NCI-H1436 (cell line): ENCODE measurements at regions not wholly inside any gene's neighbourhood (a gene's known extent, or its start where the extent isn't known, plus 50 kb on each side); places are given as distances from the start of the nearest gene placed in this dataset.
"Not testable (repeated sequence)": the region's sequence is repeated elsewhere in the genome, so short reads cannot be mapped to it uniquely, and the experiment has no call there.

ENCODE experiments used
- DNase-seq: peaks from one replicate; lab custom pipeline; 2025; lab: John Stamatoyannopoulos, UW

- DNase-seq, result no peak
Measured at GRCh38 chr4:112946127-112946526, 103.3 kb upstream of the ANK2 start.

- DNase-seq, result no peak
Measured at GRCh38 chr4:112947616-112948015, 101.8 kb upstream of the ANK2 start.

GRCh38 chr4:112951362-112952312, 97.8 kb upstream of the ANK2 start:
- DNase-seq, result no peak

- no peak for DNase-seq
Measured at GRCh38 chr4:112952313-112952700, 97.1 kb upstream of the ANK2 start.

GRCh38 chr4:112953262-112953661, 96.2 kb upstream of the ANK2 start:
- no peak for DNase-seq

- no peak for DNase-seq
Measured at GRCh38 chr4:112954286-112954685, 95.2 kb upstream of the ANK2 start.

GRCh38 chr4:112956484-112956896, 93.0 kb upstream of the ANK2 start:
- no peak for DNase-seq

GRCh38 chr4:112957764-112958163, 91.7 kb upstream of the ANK2 start:
- not testable (repeated sequence) for DNase-seq

- DNase-seq, result no peak
Measured at GRCh38 chr4:112966701-112967488, 82.6 kb upstream of the ANK2 start.

GRCh38 chr4:112968451-112969159, 80.8 kb upstream of the ANK2 start:
- no peak for DNase-seq

GRCh38 chr4:112970903-112971302, 78.5 kb upstream of the ANK2 start:
- no peak for DNase-seq

- DNase-seq, result peak; percentile 22
Measured at GRCh38 chr4:112973750-112974251, 75.7 kb upstream of the ANK2 start.

GRCh38 chr4:112975567-112976355, 73.7 kb upstream of the ANK2 start:
- DNase-seq, result no peak

GRCh38 chr4:112978691-112979472, 70.6 kb upstream of the ANK2 start:
- no peak for DNase-seq

GRCh38 chr4:112979881-112980421, 69.5 kb upstream of the ANK2 start:
- no peak for DNase-seq

- DNase-seq, result no peak
Measured at GRCh38 chr4:112982680-112983079, 66.8 kb upstream of the ANK2 start.

- no peak for DNase-seq
Measured at GRCh38 chr4:112994732-112995464, 54.6 kb upstream of the ANK2 start.
